GM21526 (cell line): ENCODE measurements at regions not wholly inside any gene's neighbourhood (a gene's known extent, or its start where the extent isn't known, plus 50 kb on each side); places are given as distances from the start of the nearest gene placed in this dataset.
"Not testable (repeated sequence)": the region's sequence is repeated elsewhere in the genome, so short reads cannot be mapped to it uniquely, and the experiment has no call there.

Source experiments
- ATAC-seq: cut with Tn5 transposase; IDR thresholded peaks from one replicate; pipeline ENCODE4 v1.9.1; 2021; ENCODE audit warnings: moderate library complexity; ENCODE audit not compliant: unreplicated experiment, low FRiP score

DNA sequence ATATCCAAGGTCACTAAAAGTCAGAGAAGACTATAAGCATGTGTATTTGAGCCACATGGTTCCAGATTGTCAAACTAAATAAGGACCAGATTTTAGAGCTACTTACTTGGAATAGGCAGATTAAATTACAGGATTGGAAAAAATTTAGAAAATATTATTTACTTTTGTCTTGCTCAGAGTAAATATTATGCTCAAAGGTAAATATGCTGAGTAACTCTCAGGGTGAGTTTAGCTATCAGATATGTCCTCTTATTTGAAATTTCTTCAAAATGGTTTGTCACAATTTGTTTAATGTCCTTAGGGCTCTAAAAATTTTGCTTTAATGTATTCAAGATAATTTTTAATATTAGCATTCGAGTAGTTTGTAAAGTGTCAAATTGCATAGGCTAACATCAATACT is 2455.2 kb downstream of the PCDH9 start:
- ATAC-seq: no peak

DNA sequence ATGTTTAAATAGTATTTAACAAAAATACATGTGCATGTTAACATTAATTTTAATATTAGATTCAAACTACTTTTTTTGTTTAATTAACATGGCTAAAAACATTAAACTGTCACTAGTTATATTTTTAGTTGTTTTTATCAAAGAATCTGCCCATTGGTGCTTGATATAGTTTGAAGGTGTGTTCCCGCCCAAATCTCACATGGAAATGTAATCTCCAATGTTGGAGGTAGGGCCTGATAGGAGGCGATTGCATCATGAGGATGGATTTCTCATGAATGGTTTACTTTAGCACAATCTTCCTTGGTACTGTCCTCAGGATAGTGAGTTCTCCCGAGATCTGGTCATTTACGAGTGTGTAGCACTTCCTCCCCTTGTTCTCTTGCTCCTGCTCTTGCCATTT is 2459.4 kb downstream of the PCDH9 start:
- ATAC-seq: no peak

DNA sequence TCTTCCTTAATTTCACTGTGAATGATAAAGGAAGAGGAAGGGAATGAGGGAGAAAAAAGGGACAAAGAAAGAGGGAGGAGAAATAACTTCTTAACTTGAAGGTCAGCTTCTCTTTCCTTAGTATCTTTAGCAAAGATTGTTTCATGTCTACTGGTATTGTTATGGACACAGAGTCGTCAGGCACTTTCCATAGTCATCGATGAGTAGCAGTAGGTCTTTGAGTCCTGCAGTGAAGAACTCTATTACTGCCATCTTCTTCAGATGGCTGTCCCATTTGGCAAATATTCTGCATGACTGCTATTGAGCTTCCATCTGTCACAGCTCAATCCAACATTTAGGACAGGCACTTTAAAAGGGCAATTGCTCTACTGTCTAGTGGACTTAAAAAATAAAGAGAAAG is 2463.1 kb downstream of the PCDH9 start:
- no peak for ATAC-seq

DNA sequence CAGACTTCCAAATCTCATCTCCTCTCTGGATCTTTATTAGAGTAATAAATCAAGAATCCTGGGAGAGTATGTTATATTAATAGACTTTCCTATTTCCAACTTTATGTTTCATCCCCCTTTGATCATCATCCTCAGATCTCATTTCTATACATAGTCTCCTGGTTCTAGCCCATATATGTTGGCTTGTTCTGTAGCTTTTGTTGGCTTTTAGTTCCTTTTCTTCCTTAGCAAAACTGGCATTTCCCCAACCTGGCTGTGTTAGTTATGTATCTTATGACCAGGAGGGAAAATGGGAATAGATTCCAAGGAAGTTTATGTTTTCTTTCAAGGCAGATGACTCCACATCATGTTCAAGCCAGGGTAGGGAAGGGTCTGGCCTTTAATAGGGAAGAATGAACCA is 2464.5 kb downstream of the PCDH9 start:
- no peak for ATAC-seq

DNA sequence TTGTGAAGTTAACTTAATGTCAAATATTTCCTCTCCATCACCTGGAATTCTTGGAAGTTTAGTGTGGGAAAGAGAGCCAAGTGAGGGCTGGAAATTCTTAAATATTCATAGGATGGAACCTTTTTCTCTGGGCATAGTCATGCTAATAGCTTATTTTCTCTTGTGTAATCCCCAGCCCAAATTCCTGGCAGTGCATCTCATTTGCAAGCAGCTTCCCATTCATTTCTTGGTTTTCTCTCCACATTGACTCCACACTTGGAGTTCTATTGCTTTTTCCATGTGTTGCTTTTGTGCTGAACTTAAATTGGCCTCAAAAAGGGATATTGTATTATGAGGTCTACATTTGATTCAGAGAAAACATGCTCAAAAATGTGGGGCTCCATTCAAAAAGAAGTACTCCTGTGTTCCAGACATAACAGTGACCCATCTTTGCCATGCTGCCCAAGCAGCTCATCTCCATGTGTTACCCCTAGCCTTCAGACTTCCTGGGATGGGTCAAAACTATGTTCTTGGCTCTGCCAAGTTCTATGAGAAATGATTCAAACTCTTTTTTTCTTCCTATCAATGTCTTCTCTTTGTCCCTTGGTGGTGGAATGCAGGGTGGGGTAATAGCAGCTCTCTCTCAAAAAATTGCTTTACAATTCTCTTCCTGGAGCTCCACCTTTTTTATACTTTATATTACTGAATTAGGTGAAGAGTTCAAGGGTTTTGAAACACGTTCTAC is 2471.5 kb downstream of the PCDH9 start:
- no peak for ATAC-seq

DNA sequence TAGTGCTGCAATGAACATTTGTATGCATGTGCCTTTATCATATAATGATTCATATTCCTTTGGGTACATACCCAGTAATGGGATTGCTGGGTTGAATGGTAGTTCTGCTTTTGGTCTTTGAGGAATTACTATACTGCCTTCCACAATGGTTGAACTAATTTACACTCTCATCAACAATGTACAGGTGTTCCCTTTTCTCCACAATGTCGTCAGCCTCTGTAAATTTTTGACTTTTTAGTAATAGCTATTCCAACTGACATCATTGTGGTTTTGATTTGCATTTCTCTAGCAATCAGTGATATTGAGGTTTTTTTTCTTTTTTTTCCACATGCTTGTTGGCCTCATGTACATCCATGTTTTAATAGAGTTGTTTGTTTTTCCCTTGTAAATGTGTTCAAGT is 2473.5 kb downstream of the PCDH9 start:
- no peak for ATAC-seq

DNA sequence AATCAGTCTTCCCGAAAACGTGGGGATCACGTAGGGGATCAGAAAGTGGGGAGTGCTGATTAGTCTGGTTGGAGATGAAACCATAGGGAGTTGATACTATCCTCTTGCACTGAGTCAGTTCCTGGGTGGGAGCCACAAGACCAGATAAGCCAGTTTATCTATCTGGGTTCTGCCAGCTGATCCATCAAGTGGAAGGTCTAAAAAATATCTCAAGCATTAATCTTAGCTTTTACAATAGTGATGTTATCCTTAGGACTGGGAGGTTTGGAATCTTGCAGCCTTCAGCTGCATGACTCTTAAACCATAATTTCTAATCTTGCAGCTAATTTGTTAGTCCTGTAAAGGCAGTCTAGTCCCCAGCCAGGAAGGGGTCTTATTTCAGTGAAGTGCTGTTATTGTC is 2474.2 kb downstream of the PCDH9 start:
- ATAC-seq: no peak

DNA sequence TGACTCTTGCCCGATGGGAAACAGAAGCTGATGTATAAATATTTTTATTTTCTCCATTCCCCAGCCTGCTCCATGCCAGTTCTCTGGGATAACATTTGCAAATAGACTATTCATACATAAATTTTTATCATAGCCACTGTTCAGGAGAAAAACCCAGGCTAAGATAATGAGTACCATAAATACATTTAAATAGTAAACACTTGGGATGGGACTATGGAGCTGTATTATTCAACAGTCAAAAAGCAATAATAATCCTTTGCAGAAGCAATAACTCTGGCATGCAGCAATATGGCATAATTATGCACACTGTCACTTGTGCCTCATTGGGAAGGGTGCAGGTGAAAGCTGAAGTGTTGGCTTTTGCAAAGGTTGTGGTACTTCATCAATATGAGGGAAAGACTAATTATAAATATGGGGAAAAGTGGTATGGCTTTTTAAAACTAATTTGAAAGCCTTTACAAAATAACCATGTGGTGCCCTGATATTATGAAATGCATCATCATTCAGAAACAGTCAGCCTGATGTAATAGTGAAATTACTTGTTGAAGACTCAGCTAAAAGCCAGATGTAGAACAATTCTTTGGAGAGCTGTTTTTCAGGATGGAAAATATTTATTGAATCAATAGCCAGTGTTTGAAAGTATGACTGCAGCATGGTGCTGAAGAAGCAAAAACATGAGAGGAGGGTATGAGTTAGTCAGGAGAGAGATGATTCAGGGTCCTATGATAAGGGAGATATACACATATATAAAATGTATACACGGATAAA is 2476.7 kb downstream of the PCDH9 start:
- ATAC-seq: no peak

DNA sequence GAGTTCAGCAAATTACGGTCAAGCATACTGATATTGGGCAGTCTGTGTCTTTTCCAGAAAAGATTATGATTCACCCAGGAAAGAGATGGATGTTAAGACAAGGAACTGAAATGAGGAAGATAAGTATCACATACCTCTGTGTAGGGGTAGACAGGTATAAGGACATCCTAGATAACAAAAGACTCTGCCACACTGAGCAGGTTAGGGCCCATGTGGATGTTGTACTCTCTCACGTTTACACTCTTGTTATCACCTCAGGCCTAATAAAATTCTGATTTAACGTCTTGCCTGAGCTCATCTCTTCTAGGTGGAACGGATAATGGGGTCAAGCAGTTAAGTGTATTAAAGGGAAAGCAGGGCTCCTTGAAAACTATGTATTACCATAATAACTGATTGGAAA is 2480.8 kb downstream of the PCDH9 start:
- no peak for ATAC-seq

DNA sequence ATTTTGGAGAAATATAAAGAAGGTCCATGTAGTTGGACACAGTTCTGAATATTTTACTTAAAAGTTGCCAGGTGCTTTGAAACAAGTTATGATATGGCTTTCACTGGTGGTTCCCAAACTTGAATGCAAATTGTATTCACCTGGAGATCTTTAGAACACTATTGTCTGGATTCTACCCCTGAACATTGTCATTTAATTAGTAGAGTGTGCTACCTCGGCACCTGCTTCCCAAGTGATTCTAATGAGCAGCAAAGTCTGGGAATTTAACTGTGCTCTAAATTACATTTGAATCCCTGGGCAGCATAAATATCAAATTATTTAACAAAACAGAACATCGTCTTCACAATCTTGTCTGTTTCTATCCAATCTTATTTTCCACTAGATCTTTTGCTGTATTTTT is 2483.3 kb downstream of the PCDH9 start:
- ATAC-seq: no peak

DNA sequence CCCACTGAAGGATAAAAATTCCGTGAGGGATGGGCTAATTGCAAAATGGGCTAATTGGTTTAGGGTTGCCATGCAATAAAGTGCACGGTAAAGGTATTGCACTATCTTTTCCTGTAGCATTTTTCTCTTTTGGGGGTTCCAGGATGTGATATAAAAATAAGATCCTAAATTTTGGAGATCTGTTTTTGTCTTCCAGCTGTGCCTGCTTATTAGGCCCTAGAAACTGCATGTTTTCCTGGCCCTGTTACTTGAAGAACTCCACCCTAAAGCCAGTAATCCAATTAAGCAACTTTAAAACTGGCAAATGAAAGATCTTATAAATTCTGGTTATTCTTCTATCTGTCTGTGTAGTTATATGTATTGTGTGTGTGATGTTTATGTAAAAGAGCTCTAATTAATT is 2489.6 kb downstream of the PCDH9 start:
- ATAC-seq: no peak

DNA sequence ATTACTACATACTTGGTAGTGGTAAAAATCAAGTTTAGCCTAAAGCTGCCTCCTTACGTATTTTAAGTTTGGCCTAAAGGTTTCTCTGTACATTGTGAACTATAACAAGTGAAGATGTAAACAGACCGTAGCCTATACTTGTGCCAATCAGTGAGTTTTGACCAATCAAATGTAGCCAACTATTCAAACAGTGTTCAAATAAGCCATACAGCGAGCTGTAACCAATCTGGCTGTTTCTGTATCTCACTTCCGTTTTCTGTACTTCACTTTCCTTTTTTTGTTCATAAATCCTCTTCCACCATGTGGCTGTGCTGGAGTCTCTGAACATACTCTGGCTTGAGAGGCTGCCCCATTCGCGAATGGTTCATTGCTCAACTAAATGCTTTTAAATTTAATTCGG is 2504.6 kb downstream of the PCDH9 start:
- no peak for ATAC-seq

DNA sequence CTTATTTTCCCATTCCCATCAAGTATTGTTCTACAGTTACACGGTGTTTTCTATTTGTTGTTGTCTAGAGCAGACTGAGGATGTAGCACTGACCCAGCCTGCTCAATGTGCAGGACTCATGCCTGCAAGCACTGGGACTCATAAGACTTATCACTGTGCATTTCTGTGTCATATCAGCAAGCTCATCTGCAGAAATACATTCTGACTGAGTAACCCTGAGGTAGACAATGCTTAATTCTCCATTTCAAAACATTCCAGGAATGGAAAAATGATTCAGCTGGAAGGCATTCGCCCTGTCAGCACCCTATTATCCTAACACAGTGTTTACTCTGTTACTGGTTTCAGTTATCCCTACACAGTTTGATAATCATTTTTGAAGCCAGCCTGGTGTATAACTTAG is 2506.4 kb downstream of the PCDH9 start:
- no peak for ATAC-seq

DNA sequence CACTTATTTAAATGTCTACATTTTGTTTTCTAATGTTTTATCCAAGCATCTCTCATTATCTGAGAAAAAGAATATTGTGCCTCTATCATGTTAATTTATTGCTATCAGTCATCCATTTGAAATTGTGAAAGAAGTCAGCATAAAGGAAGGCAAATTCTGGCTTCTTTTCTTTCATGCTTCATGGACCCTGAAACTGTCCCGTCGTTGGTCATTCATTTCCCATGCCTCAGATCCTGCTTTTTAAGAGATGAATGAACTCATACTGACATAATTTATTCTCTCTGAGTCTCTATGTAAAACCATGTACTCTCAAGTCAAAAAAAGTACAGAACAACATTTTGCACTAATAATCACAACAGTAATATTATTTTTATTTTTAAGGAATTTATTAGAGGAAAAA is 2512.0 kb downstream of the PCDH9 start:
- ATAC-seq: no peak

DNA sequence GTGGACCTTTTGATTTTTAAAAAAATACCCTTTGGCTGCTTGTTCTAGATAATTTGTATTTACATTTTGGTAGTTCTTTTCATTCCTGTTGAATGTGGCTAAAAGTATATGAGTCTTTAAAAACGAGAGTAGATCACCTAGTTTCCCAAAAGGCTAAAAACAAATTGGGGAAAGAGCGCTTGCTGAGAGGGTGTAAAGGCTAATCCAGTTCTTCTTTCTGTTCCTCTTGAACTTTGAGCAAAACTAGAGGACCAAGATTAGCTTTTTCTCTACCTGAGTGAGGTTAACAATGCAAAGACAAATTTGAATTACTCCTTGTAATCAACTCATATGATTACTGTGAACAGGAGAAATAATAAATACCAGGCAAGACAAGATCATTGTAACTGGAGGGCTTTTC is 2513.2 kb downstream of the PCDH9 start:
- ATAC-seq: no peak

DNA sequence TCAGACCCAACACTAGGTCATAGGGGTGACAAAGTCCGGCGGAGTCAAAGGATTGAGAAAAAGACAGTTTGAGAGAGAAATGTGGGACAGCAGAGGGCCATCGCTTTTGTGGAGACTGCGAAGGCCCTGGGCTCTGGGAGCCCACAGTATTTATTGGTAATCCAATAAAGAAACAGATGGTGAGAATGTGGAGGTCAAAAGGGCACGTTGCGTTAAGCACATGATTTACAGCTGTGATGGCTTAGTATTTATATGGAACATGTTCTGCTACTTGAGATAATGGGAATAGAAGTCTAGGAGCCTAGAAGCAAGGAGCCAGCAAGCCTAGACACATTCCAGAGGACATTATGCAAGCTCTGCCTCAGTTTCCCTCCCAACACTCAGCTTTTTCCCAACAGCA is 2521.1 kb downstream of the PCDH9 start:
- ATAC-seq: no peak

DNA sequence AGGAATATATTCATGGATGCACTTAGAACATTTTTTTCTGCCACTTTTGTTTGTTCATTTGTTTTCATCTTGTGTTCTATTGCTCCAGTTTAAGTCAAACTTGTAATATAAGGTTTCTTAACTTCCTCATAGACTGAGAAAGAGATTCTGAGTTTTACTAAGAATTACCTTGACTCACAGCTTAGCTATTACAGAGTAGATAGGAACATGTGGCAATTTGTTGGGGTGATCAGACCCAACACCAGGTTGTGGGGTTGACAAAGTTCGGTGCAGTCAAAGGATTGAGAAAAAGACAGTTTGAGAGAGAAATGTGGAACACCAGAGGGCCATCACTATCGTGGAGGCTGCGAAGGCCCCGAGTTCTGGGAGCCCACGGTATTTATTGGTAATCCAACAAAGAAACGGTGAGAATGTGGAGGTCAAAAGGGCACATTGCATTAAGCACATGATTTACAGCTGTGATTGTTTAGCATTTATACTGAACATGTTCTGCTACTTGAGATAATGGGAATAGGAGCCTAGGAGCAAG is 2526.0 kb downstream of the PCDH9 start:
- ATAC-seq: no peak

DNA sequence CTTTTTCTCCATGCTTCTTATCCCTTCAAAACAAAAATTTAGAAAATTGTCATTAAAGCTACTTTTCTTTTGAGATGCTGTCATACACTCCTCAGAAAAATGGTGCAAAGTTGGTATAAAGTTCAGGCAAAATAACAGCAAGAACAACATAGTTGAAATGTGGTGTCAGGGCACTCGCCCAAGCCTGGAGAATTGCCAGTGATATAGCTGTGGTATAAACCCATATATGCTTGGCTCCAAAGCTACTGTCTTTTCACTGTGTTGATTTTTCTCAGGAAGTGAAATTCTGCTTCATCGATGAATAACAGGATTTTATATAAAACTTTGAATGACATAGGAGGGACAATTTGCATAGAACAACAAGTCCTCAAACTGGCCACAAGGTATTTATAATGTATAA is 2532.9 kb downstream of the PCDH9 start:
- ATAC-seq: no peak

DNA sequence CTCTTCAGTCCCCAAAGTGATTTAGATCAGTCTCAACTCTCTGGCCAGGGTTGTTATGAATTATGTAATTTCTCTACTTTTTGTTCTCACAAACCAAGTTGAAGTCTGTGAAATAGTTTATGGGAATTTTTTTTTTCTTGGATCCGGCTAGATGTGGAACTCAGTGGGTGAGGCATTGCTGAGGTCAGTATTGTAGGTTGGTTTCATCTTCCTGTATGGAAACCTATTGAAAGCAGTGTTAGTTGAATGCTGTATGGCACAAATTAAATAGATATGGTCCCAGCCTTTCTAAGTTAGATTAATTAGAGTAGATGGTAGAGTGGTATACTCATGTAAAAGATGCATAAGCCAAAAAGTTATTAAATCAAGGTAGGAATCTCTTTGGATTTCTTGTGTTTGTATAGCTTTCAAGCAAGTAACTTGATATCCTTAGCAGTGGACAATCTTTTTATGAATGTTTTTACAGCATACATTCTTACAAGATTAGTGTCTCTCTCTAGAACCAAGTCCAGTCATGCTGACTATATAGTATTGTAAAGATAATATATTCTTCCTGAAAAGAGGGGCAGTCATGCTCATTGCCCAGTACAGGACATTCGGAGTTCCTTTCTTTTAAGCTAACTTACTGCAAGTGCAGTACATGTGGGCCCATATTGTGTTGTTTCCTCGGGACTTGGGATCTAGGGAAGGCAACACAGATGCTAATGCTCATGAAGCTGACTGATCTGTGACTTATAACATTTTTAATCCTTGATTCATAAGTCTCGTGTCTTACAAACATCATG is 2541.1 kb downstream of the PCDH9 start:
- ATAC-seq: no peak

DNA sequence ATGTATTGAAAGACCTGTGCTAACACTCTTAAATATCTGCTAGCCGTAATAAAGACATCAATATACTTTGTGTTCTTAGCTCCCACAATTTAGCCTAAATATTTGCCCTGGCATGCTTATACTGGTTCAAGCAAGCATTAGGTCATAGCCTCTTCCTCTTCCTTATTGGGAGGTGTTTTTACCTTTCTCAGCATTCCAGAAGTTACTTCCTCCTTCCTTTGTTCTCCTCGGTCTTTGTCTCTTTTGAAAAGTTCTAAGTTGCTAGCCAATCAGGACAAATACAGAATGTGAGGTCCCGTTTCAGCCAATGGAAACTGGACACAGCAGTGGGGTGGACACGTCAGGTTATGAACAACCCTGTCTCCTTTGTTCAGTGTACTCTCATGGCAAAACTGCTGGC is 2543.6 kb downstream of the PCDH9 start:
- ATAC-seq: not testable (repeated sequence)

DNA sequence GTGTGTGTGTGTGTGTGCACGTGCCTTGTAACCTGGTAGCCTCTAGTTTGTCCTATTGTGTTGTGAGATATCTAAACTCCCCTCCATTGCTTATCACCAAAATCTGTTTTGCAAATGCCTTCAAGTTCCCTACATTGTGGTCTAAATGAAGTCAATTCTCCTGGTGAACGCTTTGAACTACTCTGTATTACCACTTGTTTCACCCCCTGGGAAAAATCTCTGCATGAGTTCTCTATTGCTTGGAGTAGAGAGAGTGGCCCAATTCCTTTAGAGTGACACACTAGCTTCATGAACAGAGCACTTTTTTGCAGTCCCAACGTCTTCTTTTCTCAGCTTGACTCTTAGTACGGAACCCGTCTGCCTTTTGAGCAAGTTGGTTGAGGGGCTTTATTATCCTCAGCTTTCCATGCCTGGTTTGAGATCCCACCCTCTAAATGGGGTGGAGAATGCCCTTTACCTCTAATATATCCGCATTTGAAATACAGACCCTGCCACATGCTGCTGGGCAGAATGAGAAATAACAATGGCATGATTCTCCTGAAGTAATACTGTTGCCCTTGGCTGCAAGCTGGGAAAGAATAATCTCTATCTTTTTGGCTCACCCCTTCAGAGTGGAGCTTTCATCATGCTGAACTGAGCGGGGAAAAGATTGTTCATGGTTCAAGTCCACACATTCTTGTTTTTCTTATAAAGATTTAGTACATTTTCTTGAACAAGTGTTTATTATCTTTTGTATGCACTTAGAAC is 2545.3 kb downstream of the PCDH9 start:
- ATAC-seq: no peak
